GM19467 (cell line): ENCODE measurements at regions not wholly inside any gene's neighbourhood (a gene's known extent, or its start where the extent isn't known, plus 50 kb on each side); places are given as distances from the start of the nearest gene placed in this dataset.
"Not testable (repeated sequence)": the region's sequence is repeated elsewhere in the genome, so short reads cannot be mapped to it uniquely, and the experiment has no call there.

Experiments
- ATAC-seq: cut with Tn5 transposase; IDR thresholded peaks from one replicate; pipeline ENCODE4 v1.9.1; 2021; ENCODE audit warnings: mild to moderate bottlenecking, moderate library complexity; ENCODE audit not compliant: unreplicated experiment

- ATAC-seq = no peak
Observed at GRCh38 chr15:70602834-70603560, 160.4 kb downstream of the UACA start.

- ATAC-seq = no peak
Observed at GRCh38 chr15:70602281-70602680, 161.1 kb downstream of the UACA start.

- ATAC-seq = no peak
Observed at GRCh38 chr15:70597945-70598344, 165.4 kb downstream of the UACA start.

- ATAC-seq = no peak
Observed at GRCh38 chr15:70597056-70597603, 166.2 kb downstream of the UACA start.

GRCh38 chr15:70596354-70597055, 166.9 kb downstream of the UACA start:
- ATAC-seq = no peak

DNA sequence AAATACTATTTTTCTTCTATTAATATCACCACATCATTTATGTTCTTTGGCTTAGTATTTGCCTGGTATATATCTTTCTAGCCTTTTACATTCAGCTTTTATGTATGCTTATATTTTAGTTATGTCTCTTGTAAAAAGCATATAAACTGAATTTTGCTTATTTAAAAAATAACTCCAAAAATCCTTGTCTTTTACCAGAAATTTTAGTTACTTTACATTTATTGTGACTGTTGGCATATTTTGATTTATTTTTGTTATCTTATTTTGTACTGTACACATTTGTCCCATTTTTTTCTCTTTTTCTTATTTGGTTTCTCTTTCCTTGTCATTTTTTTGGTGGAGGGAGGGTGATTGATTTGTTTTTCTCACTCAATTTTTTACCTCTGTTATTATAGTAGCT, 169.6 kb downstream of the UACA start:
- ATAC-seq = no peak

- no peak for ATAC-seq
Observed at GRCh38 chr15:70589728-70590127, 173.6 kb downstream of the UACA start.

DNA sequence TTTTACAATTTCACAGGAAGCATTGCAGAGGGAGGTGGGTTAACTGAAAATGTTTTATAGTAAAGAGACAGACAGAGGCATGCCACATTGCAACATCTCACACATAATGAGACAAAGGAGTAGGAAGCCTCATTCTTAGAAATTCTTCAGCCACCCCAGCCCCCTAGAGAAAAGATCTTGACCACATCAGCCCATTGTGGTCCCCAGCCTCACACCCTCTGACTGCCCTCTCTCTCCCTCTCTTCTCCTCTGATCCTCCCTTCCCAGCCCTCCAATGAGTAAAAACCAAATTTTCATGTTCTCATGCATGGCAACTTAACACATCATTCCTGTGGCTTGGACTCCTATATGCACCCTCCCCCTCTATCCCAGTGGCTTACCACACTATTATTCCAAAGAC, 174.1 kb downstream of the UACA start:
- no peak for ATAC-seq

GRCh38 chr15:70588613-70589012, 174.7 kb downstream of the UACA start:
- ATAC-seq = no peak

GRCh38 chr15:70587896-70588567, 175.3 kb downstream of the UACA start:
- ATAC-seq = no peak

GRCh38 chr15:70587012-70587634, 176.2 kb downstream of the UACA start:
- ATAC-seq = not testable (repeated sequence)

GRCh38 chr15:70586241-70586640, 177.1 kb downstream of the UACA start:
- ATAC-seq = no peak

DNA sequence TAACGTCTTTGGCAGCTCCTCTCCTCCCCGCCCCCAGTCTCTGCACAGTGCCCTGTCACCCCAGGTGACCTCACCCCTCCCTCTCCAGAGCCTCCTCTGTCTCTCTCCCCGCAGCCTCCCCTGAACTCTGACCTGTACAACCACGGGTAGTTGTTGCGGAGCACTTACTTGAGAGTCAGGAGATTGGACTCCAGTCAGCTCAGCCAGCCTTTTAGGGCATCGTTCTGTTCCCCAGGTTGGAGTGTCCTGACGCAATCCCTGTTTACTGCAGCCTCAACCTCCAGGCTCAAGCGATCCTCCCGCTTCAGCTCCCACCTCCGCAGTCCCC, 177.7 kb downstream of the UACA start:
- ATAC-seq = no peak

DNA sequence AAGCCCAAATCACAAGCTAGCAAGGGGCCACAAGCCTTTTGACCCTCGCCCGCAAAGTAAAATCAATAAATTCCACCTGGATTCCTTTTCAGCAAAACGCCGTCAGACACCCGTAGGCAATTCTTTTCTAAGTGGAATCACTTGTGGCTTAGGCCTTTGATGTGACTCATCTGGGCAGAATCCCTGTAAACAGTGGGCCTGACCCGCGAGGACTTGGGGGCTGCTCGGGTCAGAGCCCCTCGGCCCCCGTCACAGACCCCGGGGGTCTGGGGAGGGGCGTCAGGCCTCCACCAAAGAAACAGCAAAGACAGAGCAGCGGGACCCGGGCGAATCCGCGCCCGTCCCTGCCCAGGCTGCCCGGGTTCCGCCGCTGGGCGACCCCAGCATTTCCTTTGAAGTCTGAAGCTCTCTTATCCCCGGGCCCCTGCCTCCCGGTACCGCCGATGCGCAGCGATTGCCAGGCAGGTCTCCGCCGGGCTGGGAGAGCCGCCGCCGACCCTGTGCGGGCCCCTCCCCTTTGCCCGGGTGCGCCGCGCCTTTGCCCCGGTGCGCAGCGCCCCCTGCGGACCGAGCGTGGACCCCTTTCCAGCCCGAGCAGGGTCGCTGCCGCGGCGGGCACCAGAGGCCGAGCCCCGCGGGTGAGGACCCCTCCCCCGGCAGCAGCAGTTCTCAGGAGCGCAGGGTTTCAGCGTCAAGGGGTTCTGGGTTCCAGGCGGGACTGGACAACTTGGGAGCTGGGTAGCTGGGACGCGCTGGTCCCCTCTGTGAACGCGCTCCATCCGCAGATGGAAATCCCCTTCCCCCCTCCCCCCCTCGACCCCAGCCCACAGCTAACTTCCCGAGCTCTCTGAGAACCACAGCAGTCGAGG, 178.3 kb downstream of the UACA start:
- ATAC-seq = no peak

DNA sequence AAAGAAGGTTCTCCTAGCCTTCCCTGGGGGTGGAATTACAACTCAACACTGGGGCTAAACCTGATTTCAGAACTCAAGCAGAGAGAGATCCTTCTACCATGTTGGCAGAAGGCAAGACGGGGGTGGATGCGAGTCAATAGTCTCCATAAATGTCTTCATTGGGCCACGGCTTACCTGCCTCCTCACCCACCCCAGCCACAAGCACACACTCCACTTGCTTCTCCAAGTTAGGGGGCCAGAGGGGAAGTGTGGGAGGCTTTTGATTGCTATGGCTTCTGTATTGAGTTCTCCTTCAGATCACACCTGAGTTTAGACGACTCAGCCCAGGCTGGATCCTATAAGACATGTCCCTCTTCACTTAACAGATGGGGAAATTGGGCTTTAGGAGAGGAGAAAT, 178.9 kb downstream of the UACA start:
- no peak for ATAC-seq

DNA sequence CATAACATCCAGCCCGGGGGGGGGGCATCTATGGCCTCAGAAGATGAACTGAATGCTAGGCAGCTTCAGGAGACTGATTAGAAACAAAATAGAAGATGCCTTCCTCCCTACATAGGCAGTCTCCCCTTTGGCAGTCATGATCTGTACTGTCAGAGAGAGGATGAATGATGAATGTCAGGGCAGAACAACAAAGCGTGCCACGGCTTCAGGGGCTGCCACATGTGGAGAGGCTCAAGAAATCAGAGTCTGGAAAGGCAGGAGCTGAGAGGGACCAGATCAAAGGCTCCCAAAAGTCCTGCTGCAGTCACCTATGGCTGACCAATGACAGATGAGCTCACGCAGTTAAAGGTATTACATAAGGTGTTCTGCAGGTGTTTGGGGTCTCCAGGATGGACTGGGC, 180.4 kb downstream of the UACA start:
- ATAC-seq = no peak

GRCh38 chr15:70582143-70582945, 181.0 kb downstream of the UACA start:
- no peak for ATAC-seq

GRCh38 chr15:70580958-70581357, 182.4 kb downstream of the UACA start:
- no peak for ATAC-seq

- no peak for ATAC-seq
Observed at GRCh38 chr15:70580286-70580685, 183.1 kb downstream of the UACA start.

- ATAC-seq = no peak
Observed at GRCh38 chr15:70579766-70580165, 183.6 kb downstream of the UACA start.
